Liver (tissue), 8 donors: ENCODE measurements at regions not wholly inside any gene's neighbourhood (a gene's known extent, or its start where the extent isn't known, plus 50 kb on each side); places are given as distances from the start of the nearest gene placed in this dataset.

Experiments used
- DNase-seq: peaks from one replicate; pipeline ENCODE4 v3.0.0-alpha.2; 2017; ENCODE audit warnings: low spot score
- H3K27ac ChIP-seq, 2 donors: one replicate each; pipeline ENCODE4 v1.7.0; 2013; ENCODE audit warnings: inconsistent platforms in 2 of 2, low read length in 2 of 2, control low read depth in 1 of 2, low read depth in 1 of 2, mild to moderate bottlenecking in 1 of 2
- H3K27me3 ChIP-seq, 4 donors: one replicate each; pipeline versions ENCODE4 v1.6.1 to v1.7.0; 2013; ENCODE audit warnings: low read length in 3 of 4, inconsistent platforms in 1 of 4, mild to moderate bottlenecking in 1 of 4, moderate library complexity in 1 of 4; ENCODE audit not compliant: control insufficient read depth in 4 of 4, insufficient read depth in 4 of 4
- H3K36me3 ChIP-seq, 4 donors: one replicate each; pipeline versions ENCODE4 v1.6.1 to v1.7.0; 2013; ENCODE audit warnings: low read length in 3 of 4, mild to moderate bottlenecking in 3 of 4, low read depth in 1 of 4, moderate library complexity in 1 of 4; ENCODE audit not compliant: control insufficient read depth in 4 of 4, insufficient read depth in 3 of 4
- H3K4me1 ChIP-seq, 4 donors: one replicate each; pipeline versions ENCODE4 v1.6.1 to v1.7.0; 2013; ENCODE audit warnings: low read length in 3 of 4, mild to moderate bottlenecking in 3 of 4, moderate library complexity in 1 of 4; ENCODE audit not compliant: control insufficient read depth in 4 of 4, insufficient read depth in 4 of 4
- H3K4me3 ChIP-seq, 3 donors: one replicate each; pipeline versions ENCODE4 v1.6.1 to v1.7.0; 2013; ENCODE audit warnings: low read length in 3 of 3, control low read depth in 1 of 3, low read depth in 1 of 3, mild to moderate bottlenecking in 1 of 3
- H3K9ac ChIP-seq, 2 donors: one replicate each; pipeline ENCODE4 v1.7.0; 2013; ENCODE audit warnings: low read length in 2 of 2, mild to moderate bottlenecking in 2 of 2, moderate library complexity in 2 of 2, control low read depth in 1 of 2, low read depth in 1 of 2
- H3K9me3 ChIP-seq, 4 donors: one replicate each; pipeline versions ENCODE4 v1.6.1 to v1.7.0; 2013; ENCODE audit warnings: low read length in 3 of 4; ENCODE audit not compliant: control insufficient read depth in 4 of 4
- EGR1 ChIP-seq, 2 donors: IDR thresholded peaks; 2 replicates each; pipeline ENCODE4 v1.6.1; 2016 to 2018; ENCODE audit warnings: antibody characterized with exemption in 2 of 2, low read depth in 2 of 2
- FOXA1 ChIP-seq: IDR thresholded peaks from 2 replicates; pipeline ENCODE4 v1.6.1; 2016; ENCODE audit warnings: antibody characterized with exemption
- FOXA2 ChIP-seq: IDR thresholded peaks from 2 replicates; pipeline ENCODE4 v1.6.1; 2016; ENCODE audit warnings: antibody characterized with exemption
- GABPA ChIP-seq, 2 donors: IDR thresholded peaks in 1 of 2; conservative IDR thresholded peaks in 1 of 2; 2 replicates each; pipeline ENCODE4 v1.6.1; 2016; ENCODE audit warnings: antibody characterized with exemption in 2 of 2, mild to moderate bottlenecking in 1 of 2, moderate library complexity in 1 of 2
- HNF4A ChIP-seq, 2 donors: conservative IDR thresholded peaks; 2 replicates each; pipeline ENCODE4 v1.6.1; 2016; ENCODE audit warnings: antibody characterized with exemption in 2 of 2, mild to moderate bottlenecking in 2 of 2
- HNF4G ChIP-seq: IDR thresholded peaks from 2 replicates; pipeline ENCODE4 v1.6.1; 2016; ENCODE audit warnings: antibody characterized with exemption
- JUND ChIP-seq, 2 donors: IDR thresholded peaks; 2 replicates each; pipeline ENCODE4 v1.6.1; 2016; ENCODE audit warnings: antibody characterized with exemption in 2 of 2
- NR2F2 ChIP-seq: IDR thresholded peaks from 2 replicates; pipeline ENCODE4 v1.6.1; 2016; ENCODE audit warnings: antibody characterized with exemption
- RAD21 ChIP-seq, 2 donors: IDR thresholded peaks; 2 replicates each; pipeline ENCODE4 v1.6.1; 2016; ENCODE audit warnings: antibody characterized with exemption in 2 of 2, mild to moderate bottlenecking in 2 of 2
- RXRA ChIP-seq, 2 donors: IDR thresholded peaks; 2 replicates each; pipeline ENCODE4 v1.6.1; 2017 to 2018; ENCODE audit warnings: antibody characterized with exemption in 2 of 2, mild to moderate bottlenecking in 1 of 2
- SP1 ChIP-seq: IDR thresholded peaks from 2 replicates; pipeline ENCODE4 v1.6.1; 2018; ENCODE audit warnings: antibody characterized with exemption, mild to moderate bottlenecking
- TAF1 ChIP-seq: conservative IDR thresholded peaks from 2 replicates; pipeline ENCODE4 v1.6.1; 2016; ENCODE audit warnings: antibody characterized with exemption, mild to moderate bottlenecking
- YY1 ChIP-seq: IDR thresholded peaks from 2 replicates; pipeline ENCODE4 v1.6.1; 2016; ENCODE audit warnings: antibody characterized with exemption, mild to moderate bottlenecking
- WGBS: extraction: QIAGEN DNeasy Blood & Tissue Kit; methylation state at CpG from one replicate; pipeline ENCODE4 v1.1.7; 2013; 5-methylcytosine and 5-hydroxymethylcytosine counted together
- TF ChIP-seq, protein P1 (sequence below): IDR thresholded peaks from 2 replicates; pipeline ENCODE4 v1.6.1; 2016; ENCODE audit warnings: antibody characterized with exemption, mild to moderate bottlenecking
- TF ChIP-seq, protein P2 (sequence below): IDR thresholded peaks from 2 replicates; pipeline ENCODE4 v1.6.1; 2016; ENCODE audit warnings: antibody characterized with exemption
- TF ChIP-seq, protein P3 (sequence below): IDR thresholded peaks from 2 replicates; pipeline ENCODE4 v1.6.1; 2016; ENCODE audit warnings: antibody characterized with exemption
- TF ChIP-seq, protein P4 (sequence below): fragments of 150-350 bp; IDR thresholded peaks from 2 replicates; pipeline ENCODE4 v1.5.1; 2017; ENCODE audit warnings: improper control_type of control experiment, low read depth, low read length; ENCODE audit not compliant: missing input control
- TF ChIP-seq, protein P5 (sequence below): IDR thresholded peaks from 2 replicates; pipeline ENCODE4 v1.6.1; 2016; ENCODE audit warnings: antibody characterized with exemption
- donor health status: healthy.
- donor health status: healthy.
- donor health status: healthy.
- donor health status: healthy.
- donor health status: healthy.

DNA sequence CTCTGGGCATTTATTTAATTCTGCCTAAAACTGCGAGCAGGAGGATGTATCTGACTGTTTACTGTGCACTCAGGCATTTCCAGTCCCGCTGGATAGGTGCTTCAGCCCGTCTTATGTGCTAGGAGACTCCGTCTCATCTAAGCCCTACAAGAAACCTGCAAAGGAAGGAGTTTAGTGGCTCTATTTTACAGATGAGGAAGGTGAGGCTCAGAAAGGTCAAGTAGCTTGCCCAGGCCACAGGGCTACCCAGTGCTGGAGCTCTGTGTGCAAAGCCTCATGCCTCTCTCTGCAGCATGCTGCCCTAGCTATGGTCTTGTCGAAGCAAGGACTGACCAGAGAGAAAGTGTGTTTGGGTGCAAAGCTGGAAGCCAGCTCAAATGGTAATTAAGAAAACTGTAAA lies 73.6 kb upstream of the AFF3 start:
- Histone ChIP-seq H3K36me3 (no peaks in the 10 kb centered on the region), H3K9me3 (no peaks in the 10 kb centered on the region), H3K9ac (no peak overlapping the region), H3K27me3 (no peaks in the 10 kb centered on the region), H3K4me3 (no peak overlapping the region), H3K4me1 (peaks cover 7 to 36% (median 24%) of the 10 kb centered on the region in 4 donors), H3K27ac (no peak overlapping the region)
- 94% methylated on average over 5 of the region's 5 CpGs for WGBS
- DNase-seq: no peak
- no peak for TF ChIP-seq RAD21 (IDR thresholded peaks at IDR 0.05)

DNA sequence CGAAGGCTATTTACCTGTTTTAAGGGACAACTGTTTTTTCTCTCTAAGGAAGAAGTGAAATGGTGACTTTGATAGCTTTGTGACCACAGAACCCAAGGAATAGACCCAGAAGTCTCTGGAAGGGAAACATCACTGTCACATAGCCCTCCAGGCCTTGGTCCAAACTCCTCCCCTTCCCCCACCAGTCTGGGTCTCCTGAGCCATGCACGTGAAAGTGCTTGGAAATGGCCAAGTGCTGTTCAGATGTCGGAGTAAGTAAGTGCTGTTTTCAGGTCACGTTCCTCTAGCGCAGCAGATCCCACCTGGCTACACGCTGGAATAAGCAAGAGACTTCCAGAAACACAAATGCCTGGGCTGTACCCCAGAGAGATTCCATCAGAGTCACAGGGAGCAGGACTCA lies 73.0 kb upstream of the AFF3 start:
- TF ChIP-seq, protein P1, sequence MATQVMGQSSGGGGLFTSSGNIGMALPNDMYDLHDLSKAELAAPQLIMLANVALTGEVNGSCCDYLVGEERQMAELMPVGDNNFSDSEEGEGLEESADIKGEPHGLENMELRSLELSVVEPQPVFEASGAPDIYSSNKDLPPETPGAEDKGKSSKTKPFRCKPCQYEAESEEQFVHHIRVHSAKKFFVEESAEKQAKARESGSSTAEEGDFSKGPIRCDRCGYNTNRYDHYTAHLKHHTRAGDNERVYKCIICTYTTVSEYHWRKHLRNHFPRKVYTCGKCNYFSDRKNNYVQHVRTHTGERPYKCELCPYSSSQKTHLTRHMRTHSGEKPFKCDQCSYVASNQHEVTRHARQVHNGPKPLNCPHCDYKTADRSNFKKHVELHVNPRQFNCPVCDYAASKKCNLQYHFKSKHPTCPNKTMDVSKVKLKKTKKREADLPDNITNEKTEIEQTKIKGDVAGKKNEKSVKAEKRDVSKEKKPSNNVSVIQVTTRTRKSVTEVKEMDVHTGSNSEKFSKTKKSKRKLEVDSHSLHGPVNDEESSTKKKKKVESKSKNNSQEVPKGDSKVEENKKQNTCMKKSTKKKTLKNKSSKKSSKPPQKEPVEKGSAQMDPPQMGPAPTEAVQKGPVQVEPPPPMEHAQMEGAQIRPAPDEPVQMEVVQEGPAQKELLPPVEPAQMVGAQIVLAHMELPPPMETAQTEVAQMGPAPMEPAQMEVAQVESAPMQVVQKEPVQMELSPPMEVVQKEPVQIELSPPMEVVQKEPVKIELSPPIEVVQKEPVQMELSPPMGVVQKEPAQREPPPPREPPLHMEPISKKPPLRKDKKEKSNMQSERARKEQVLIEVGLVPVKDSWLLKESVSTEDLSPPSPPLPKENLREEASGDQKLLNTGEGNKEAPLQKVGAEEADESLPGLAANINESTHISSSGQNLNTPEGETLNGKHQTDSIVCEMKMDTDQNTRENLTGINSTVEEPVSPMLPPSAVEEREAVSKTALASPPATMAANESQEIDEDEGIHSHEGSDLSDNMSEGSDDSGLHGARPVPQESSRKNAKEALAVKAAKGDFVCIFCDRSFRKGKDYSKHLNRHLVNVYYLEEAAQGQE: no peak
- no peak for TF ChIP-seq RAD21 (IDR thresholded peaks at IDR 0.05)
- TF ChIP-seq, protein P2, sequence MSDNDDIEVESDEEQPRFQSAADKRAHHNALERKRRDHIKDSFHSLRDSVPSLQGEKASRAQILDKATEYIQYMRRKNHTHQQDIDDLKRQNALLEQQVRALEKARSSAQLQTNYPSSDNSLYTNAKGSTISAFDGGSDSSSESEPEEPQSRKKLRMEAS: no peak
- no peak for TF ChIP-seq GABPA (IDR thresholded peaks at IDR 0.05 in 1 of 2, conservative IDR thresholded peaks at IDR 0.05 in 1 of 2)
- TF ChIP-seq, protein P3, sequence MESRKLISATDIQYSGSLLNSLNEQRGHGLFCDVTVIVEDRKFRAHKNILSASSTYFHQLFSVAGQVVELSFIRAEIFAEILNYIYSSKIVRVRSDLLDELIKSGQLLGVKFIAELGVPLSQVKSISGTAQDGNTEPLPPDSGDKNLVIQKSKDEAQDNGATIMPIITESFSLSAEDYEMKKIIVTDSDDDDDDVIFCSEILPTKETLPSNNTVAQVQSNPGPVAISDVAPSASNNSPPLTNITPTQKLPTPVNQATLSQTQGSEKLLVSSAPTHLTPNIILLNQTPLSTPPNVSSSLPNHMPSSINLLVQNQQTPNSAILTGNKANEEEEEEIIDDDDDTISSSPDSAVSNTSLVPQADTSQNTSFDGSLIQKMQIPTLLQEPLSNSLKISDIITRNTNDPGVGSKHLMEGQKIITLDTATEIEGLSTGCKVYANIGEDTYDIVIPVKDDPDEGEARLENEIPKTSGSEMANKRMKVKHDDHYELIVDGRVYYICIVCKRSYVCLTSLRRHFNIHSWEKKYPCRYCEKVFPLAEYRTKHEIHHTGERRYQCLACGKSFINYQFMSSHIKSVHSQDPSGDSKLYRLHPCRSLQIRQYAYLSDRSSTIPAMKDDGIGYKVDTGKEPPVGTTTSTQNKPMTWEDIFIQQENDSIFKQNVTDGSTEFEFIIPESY: no peak
- no peak for TF ChIP-seq NR2F2
- no peak for TF ChIP-seq FOXA1
- TF ChIP-seq YY1: no peak
- TF ChIP-seq, protein P4, sequence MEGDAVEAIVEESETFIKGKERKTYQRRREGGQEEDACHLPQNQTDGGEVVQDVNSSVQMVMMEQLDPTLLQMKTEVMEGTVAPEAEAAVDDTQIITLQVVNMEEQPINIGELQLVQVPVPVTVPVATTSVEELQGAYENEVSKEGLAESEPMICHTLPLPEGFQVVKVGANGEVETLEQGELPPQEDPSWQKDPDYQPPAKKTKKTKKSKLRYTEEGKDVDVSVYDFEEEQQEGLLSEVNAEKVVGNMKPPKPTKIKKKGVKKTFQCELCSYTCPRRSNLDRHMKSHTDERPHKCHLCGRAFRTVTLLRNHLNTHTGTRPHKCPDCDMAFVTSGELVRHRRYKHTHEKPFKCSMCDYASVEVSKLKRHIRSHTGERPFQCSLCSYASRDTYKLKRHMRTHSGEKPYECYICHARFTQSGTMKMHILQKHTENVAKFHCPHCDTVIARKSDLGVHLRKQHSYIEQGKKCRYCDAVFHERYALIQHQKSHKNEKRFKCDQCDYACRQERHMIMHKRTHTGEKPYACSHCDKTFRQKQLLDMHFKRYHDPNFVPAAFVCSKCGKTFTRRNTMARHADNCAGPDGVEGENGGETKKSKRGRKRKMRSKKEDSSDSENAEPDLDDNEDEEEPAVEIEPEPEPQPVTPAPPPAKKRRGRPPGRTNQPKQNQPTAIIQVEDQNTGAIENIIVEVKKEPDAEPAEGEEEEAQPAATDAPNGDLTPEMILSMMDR: no peak
- no peak for TF ChIP-seq JUND (IDR thresholded peaks at IDR 0.05)
- TF ChIP-seq HNF4A (conservative IDR thresholded peaks at IDR 0.05): no peak
- TF ChIP-seq RXRA (IDR thresholded peaks at IDR 0.05): no peak
- no peak for TF ChIP-seq TAF1
- TF ChIP-seq HNF4G: no peak
- TF ChIP-seq, protein P5, sequence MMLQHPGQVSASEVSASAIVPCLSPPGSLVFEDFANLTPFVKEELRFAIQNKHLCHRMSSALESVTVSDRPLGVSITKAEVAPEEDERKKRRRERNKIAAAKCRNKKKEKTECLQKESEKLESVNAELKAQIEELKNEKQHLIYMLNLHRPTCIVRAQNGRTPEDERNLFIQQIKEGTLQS: no peak
- no peak for TF ChIP-seq EGR1 (IDR thresholded peaks at IDR 0.05; ENCODE audit: low read depth in 2 of 2)
- no peak for TF ChIP-seq SP1
- no peak for TF ChIP-seq FOXA2
- H3K27ac ChIP-seq: peak overlapping the region; percentile 72 to 82

More for the DNA sequence above, 73.0 kb upstream of the AFF3 start:
- no peaks in the 10 kb centered on the region for H3K27me3 ChIP-seq
- H3K9ac ChIP-seq: no peak overlapping the region
- H3K4me3 ChIP-seq: no peak overlapping the region
- no peaks in the 10 kb centered on the region for H3K9me3 ChIP-seq
- peaks cover 7 to 36% (median 24%) of the 10 kb centered on the region in 4 donors for H3K4me1 ChIP-seq
- WGBS: 84% methylated on average over 6 of the region's 6 CpGs
- DNase-seq: no peak
- no peaks in the 10 kb centered on the region for H3K36me3 ChIP-seq
